Keratinocyte (primary cell): ENCODE measurements at regions not wholly inside any gene's neighbourhood (a gene's known extent, or its start where the extent isn't known, plus 50 kb on each side); places are given as distances from the start of the nearest gene placed in this dataset.

Experiments
- DNase-seq: peaks from one replicate; pipeline ENCODE4 v3.0.0-alpha.2; 2011; ENCODE audit warnings: low read depth, missing footprints, low spot score
- FAIRE-seq: peaks from 2 replicates; lab custom pipeline; 2011; peaks lifted over from hg19 to GRCh38; lab: Jason Lieb, UNC
- H2AFZ ChIP-seq: 2 replicates; pipeline ENCODE4 v1.6.0; 2012; ENCODE audit warnings: low read length, control low read depth, inconsistent platforms; ENCODE audit not compliant: control insufficient read depth
- H3K27ac ChIP-seq: 2 replicates; pipeline ENCODE4 v1.5.1; 2011; ENCODE audit warnings: low read length; ENCODE audit not compliant: control insufficient read depth, insufficient read depth
- H3K27me3 ChIP-seq: 3 replicates; pipeline ENCODE4 v1.6.0; 2011; ENCODE audit warnings: low read length; ENCODE audit not compliant: control insufficient read depth, insufficient read depth; ENCODE audit errors: extremely low read depth
- H3K36me3 ChIP-seq, 2 experiments: 2 replicates in 1 of 2; 3 replicates in 1 of 2; pipeline ENCODE4 v1.5.1; 2011; ENCODE audit warnings: low read length in 2 of 2, mild to moderate bottlenecking in 1 of 2; ENCODE audit not compliant: control insufficient read depth in 2 of 2, insufficient read depth in 2 of 2; ENCODE audit errors: extremely low read depth in 1 of 2
- H3K4me1 ChIP-seq: 3 replicates; pipeline ENCODE4 v1.5.1; 2011; ENCODE audit warnings: low read length; ENCODE audit not compliant: control insufficient read depth, insufficient read depth; ENCODE audit errors: extremely low read depth
- H3K4me2 ChIP-seq: 3 replicates; pipeline ENCODE4 v1.6.0; 2011; ENCODE audit warnings: low read depth, low read length; ENCODE audit not compliant: control insufficient read depth, insufficient read depth; ENCODE audit errors: extremely low read depth
- H3K4me3 ChIP-seq, 3 experiments: fragments of 200-600 bp in 1 of 3; sonication (generic) in 1 of 3; 2 replicates in 2 of 3; 3 replicates in 1 of 3; pipeline ENCODE4 v1.5.1; 2011 to 2016; ENCODE audit warnings: low read length in 3 of 3, mild to moderate bottlenecking in 3 of 3, control low read depth in 2 of 3, inconsistent platforms in 1 of 3, low read depth in 1 of 3, mixed read lengths in 1 of 3, mixed run types in 1 of 3, moderate library complexity in 1 of 3; ENCODE audit not compliant: control insufficient read depth in 2 of 3, insufficient read depth in 2 of 3; ENCODE audit errors: extremely low read depth in 1 of 3
- H3K79me2 ChIP-seq: 2 replicates; pipeline ENCODE4 v1.6.0; 2012; ENCODE audit warnings: low read length; ENCODE audit not compliant: control insufficient read depth, insufficient read depth
- H3K9ac ChIP-seq: 3 replicates; pipeline ENCODE4 v1.6.0; 2011; ENCODE audit warnings: low read length; ENCODE audit not compliant: control insufficient read depth, insufficient read depth; ENCODE audit errors: extremely low read depth
- H3K9me1 ChIP-seq: 3 replicates; pipeline ENCODE4 v1.6.0; 2011; ENCODE audit warnings: low read length; ENCODE audit not compliant: control insufficient read depth, insufficient read depth; ENCODE audit errors: extremely low read depth
- H3K9me3 ChIP-seq: 2 replicates; pipeline ENCODE4 v1.5.1; 2012; ENCODE audit warnings: low read depth, low read length; ENCODE audit not compliant: control insufficient read depth
- H4K20me1 ChIP-seq: 3 replicates; pipeline ENCODE4 v1.6.0; 2011; ENCODE audit warnings: low read length; ENCODE audit not compliant: control insufficient read depth, insufficient read depth; ENCODE audit errors: extremely low read depth
- CTCF ChIP-seq, 3 experiments: IDR thresholded peaks in 1 of 3; conservative IDR thresholded peaks in 1 of 3; optimal IDR thresholded peaks in 1 of 3; 2 replicates in 2 of 3; 3 replicates in 1 of 3; pipeline versions ENCODE3 to v1.5.1; 2011; ENCODE audit warnings: low read length in 3 of 3, mild to moderate bottlenecking in 3 of 3, moderate library complexity in 2 of 3, control low read depth in 1 of 3, inconsistent platforms in 1 of 3; ENCODE audit not compliant: insufficient read depth in 2 of 3; ENCODE audit errors: extremely low read depth in 1 of 3
- EZH2 ChIP-seq: IDR thresholded peaks from one replicate; pipeline ENCODE4 v1.6.1; 2012; ENCODE audit warnings: inconsistent platforms, mild to moderate bottlenecking, low read length, moderate library complexity
- dilution Hi-C: fragments of 300-500 bp; cut with MboI; formaldehyde crosslinking; loops from one replicate; pipeline ENCODE4 v1.7.0; 2020; ENCODE audit warnings: low sequenced_read_pairs; ENCODE audit not compliant: extremely low pct_ligation_motif_present

- Histone ChIP-seq H3K36me3 (no peaks in the 10 kb centered on the region), H3K9ac (no peak overlapping the region), H3K9me1 (no peaks in the 10 kb centered on the region), H4K20me1 (no peaks in the 10 kb centered on the region), H3K27ac (no peak overlapping the region), H3K79me2 (no peaks in the 10 kb centered on the region), H3K27me3 (no peaks in the 10 kb centered on the region), H3K4me3 (no peak overlapping the region), H3K4me1 (no peaks in the 10 kb centered on the region), H3K9me3 (no peaks in the 10 kb centered on the region), H3K4me2 (no peak overlapping the region), H2AFZ (no peak overlapping the region)
- dilution Hi-C loops, result no loop called here
- DNase-seq (no peak), FAIRE-seq (no peak)
- TF ChIP-seq EZH2 (no peak), CTCF (optimal IDR thresholded peaks at IDR 0.05 in 1 of 3, IDR thresholded peaks at IDR 0.05 in 1 of 3, conservative IDR thresholded peaks at IDR 0.05 in 1 of 3; ENCODE audit: extremely low read depth in 1 of 3, insufficient read depth in 2 of 3, low read length in 3 of 3) (no peak)
These were observed 572.9 kb upstream of the CHORDC1 start for GRCh38 chr11:90795746-90796145.

- no peaks in the 10 kb centered on the region for H3K9me1 ChIP-seq
- H3K79me2 ChIP-seq, result no peaks in the 10 kb centered on the region
- H3K27ac ChIP-seq, result no peak overlapping the region
- no peak overlapping the region for H3K9ac ChIP-seq
- no peaks in the 10 kb centered on the region for H3K27me3 ChIP-seq
- H3K9me3 ChIP-seq, result no peaks in the 10 kb centered on the region
- FAIRE-seq, result no peak
- no peaks in the 10 kb centered on the region for H3K36me3 ChIP-seq
- H3K4me1 ChIP-seq, result no peaks in the 10 kb centered on the region
- no peak for TF ChIP-seq CTCF (optimal IDR thresholded peaks at IDR 0.05 in 1 of 3, IDR thresholded peaks at IDR 0.05 in 1 of 3, conservative IDR thresholded peaks at IDR 0.05 in 1 of 3; ENCODE audit: extremely low read depth in 1 of 3, insufficient read depth in 2 of 3, low read length in 3 of 3)
- TF ChIP-seq EZH2, result no peak
- no peak for DNase-seq
- H3K4me3 ChIP-seq, result no peak overlapping the region
- no peak overlapping the region for H2AFZ ChIP-seq
- H3K4me2 ChIP-seq, result no peak overlapping the region
- dilution Hi-C loops, result no loop called here
- no peaks in the 10 kb centered on the region for H4K20me1 ChIP-seq
These were observed 566.1 kb upstream of the CHORDC1 start for GRCh38 chr11:90788961-90789360.
